ENCODE measurements at regions not wholly inside any gene's neighbourhood (a gene's known extent, or its start where the extent isn't known, plus 50 kb on each side); places are given as distances from the start of the nearest gene placed in this dataset.

GRCh38 chr2:195542067-195542466 is 115.0 kb upstream of the SLC39A10 start:
- in situ Hi-C loops (cut with MboI), result no loop called here
- DNase-seq (ENCODE audit: low read depth, low spot score) (no peak), ATAC-seq (no peak), FAIRE-seq (no peak)
- H3K4me3 ChIP-seq, result no peak overlapping the region
- no peak overlapping the region for H3K9ac ChIP-seq (ENCODE audit: control insufficient read depth, insufficient read depth, low read length)
- intact Hi-C loops (cut with micrococcal nuclease; ENCODE audit: unreplicated experiment), result no loop called here
- POLR2A ChIA-PET, result interaction anchor here (0.5 to 3.3 kb wide), 7 partner anchors 7 to 120 kb away, joined by 3 to 36 read pairs (median 4); no protein-coding TSS in a partner anchor
- H4K20me1 ChIP-seq (ENCODE audit: control insufficient read depth, insufficient read depth), result no peaks in the 10 kb centered on the region
- peaks cover 2% of the 10 kb centered on the region; the same call in 1 of the 3 replicates for H3K9me3 ChIP-seq (replicated peaks; ENCODE audit: control insufficient read depth, insufficient read depth, low read length)
- H3K36me3 ChIP-seq (ENCODE audit: control insufficient read depth in 2 of 2, insufficient read depth in 2 of 2, low read length in 1 of 2), result no peaks in the 10 kb centered on the region
- H2AFZ ChIP-seq (ENCODE audit: control insufficient read depth, low read depth, low read length), result no peak overlapping the region
- SMC1A ChIA-PET (ENCODE audit: uncharacterized antibody, unreplicated experiment), result interaction anchor here (0.6 to 19.9 kb wide), 7 partner anchors 8 to 149 kb away, joined by 3 to 435 read pairs (median 4); no protein-coding TSS in a partner anchor
- 85% methylated on average over 4 of the region's 4 CpGs for WGBS (ENCODE audit: insufficient coverage, insufficient replicate concordance, low lambda C conversion rate, missing lambda C conversion rate)
- CTCF ChIA-PET, result interaction anchor here (1.7 to 16.6 kb wide), 4 partner anchors 8 to 115 kb away, joined by 3 to 218 read pairs (median 12); partner anchors contain the start of gene SLC39A10
- no TSS peak for BruUV-seq (replicated peaks)
- H3K27me3 ChIP-seq (replicated peaks in 1 of 2; ENCODE audit: control insufficient read depth in 2 of 2, insufficient read depth in 2 of 2, low read length in 1 of 2), result no peaks in the 10 kb centered on the region
- peaks cover under 1% of the 10 kb centered on the region; the same call in 1 of the 2 replicates for H3K4me1 ChIP-seq (ENCODE audit: control insufficient read depth, insufficient read depth, low read length)
- no peak overlapping the region for H3K27ac ChIP-seq (ENCODE audit: control insufficient read depth, insufficient read depth)
- no peak overlapping the region for H3K4me2 ChIP-seq (ENCODE audit: control insufficient read depth, insufficient read depth)
- H3K79me2 ChIP-seq (ENCODE audit: control insufficient read depth, insufficient read depth, low read length), result no peaks in the 10 kb centered on the region
- RAD21 ChIA-PET (ENCODE audit: unreplicated experiment), result interaction anchor here (0.6 to 4.1 kb wide), 5 partner anchors 8 to 118 kb away, joined by 4 to 39 read pairs (median 5); partner anchors contain the start of gene SLC39A10
- TF ChIP-seq MXI1 (IDR thresholded peaks at IDR 0.05; ENCODE audit: low read depth, low read length), result no peak
- TF ChIP-seq RAD21 (IDR thresholded peaks at IDR 0.05; ENCODE audit: insufficient read depth, low read depth, low read length), result no peak
- TF ChIP-seq ZBED1 (IDR thresholded peaks at IDR 0.05; ENCODE audit: borderline replicate concordance), result no peak
- no peak for TF ChIP-seq CUX1 (IDR thresholded peaks at IDR 0.05; ENCODE audit: insufficient replicate concordance, low read depth, low read length)
- no peak for TF ChIP-seq DPF2 (IDR thresholded peaks at IDR 0.05)
- TF ChIP-seq CEBPB (IDR thresholded peaks at IDR 0.05; ENCODE audit: borderline replicate concordance in 1 of 2, low read depth in 2 of 2, low read length in 2 of 2), result no peak
- TF ChIP-seq FOXM1 (IDR thresholded peaks at IDR 0.05; ENCODE audit: low read depth, low read length), result no peak
- TF ChIP-seq ZBTB4 (CRISPR knock-in tag; IDR thresholded peaks at IDR 0.05), result no peak
- TF ChIP-seq YY1 (IDR thresholded peaks at IDR 0.05; ENCODE audit: low read depth, low read length), result no peak
- no peak for TF ChIP-seq SMAD1 (IDR thresholded peaks at IDR 0.05; ENCODE audit: low read depth, partially characterized antibody)
- no peak for TF ChIP-seq CHD1 (IDR thresholded peaks at IDR 0.05; ENCODE audit: low read depth, low read length)
- TF ChIP-seq ASH2L (IDR thresholded peaks at IDR 0.05; ENCODE audit: borderline replicate concordance, low read depth), result no peak
- no peak for TF ChIP-seq RELB (IDR thresholded peaks at IDR 0.05; ENCODE audit: low read depth)
- no peak for TF ChIP-seq NFYB (IDR thresholded peaks at IDR 0.05; ENCODE audit: insufficient read depth, low read depth, low read length)
- no peak for TF ChIP-seq RAD51 (IDR thresholded peaks at IDR 0.05)

Data from GM12878 (cell line).